Suppressor macrophage (primary cell): ENCODE measurements at regions not wholly inside any gene's neighbourhood (a gene's known extent, or its start where the extent isn't known, plus 50 kb on each side); places are given as distances from the start of the nearest gene placed in this dataset.
"Not testable (repeated sequence)": the region's sequence is repeated elsewhere in the genome, so short reads cannot be mapped to it uniquely, and the experiment has no call there.

Experiments used
- DNase-seq, 4 experiments: peaks; one replicate each; pipeline ENCODE4 v3.0.0-alpha.2; 2020 to 2022

GRCh38 chr1:30244801-30245200 lies 478.6 kb downstream of the MATN1 start:
- DNase-seq: no peak

GRCh38 chr1:30242722-30243457 lies 480.5 kb downstream of the MATN1 start:
- no peak for DNase-seq

GRCh38 chr1:30242168-30242567 lies 481.2 kb downstream of the MATN1 start:
- no peak for DNase-seq

- no peak for DNase-seq
Measured at GRCh38 chr1:30241681-30242080, 481.7 kb downstream of the MATN1 start.

GRCh38 chr1:30234091-30234490 lies 489.3 kb downstream of the MATN1 start:
- DNase-seq: no peak

GRCh38 chr1:30232288-30232899 lies 491.0 kb downstream of the MATN1 start:
- peak in 3 of 4 experiments; percentile 2 to 7 (median 5) for DNase-seq

- no peak for DNase-seq
Measured at GRCh38 chr1:30229960-30230359, 493.4 kb downstream of the MATN1 start.

DNA sequence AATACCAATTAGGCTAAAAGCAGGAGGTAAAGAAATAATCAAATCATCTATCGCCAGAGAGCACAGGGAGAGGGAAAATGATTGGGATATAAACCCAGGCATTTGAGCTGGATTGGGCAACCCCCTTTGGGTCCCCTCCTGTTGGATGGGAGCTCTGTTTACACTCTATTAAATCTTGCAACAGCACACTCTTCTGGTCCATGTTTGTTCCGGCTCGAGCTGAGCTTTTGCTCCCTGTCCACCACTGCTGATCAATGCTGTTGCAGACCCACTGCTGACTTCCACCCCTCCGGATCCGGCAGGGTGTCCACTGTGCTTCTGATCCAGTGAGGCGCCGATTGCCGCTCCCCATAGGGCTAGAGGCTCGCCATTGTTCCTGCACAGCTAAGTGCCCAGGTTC lies 493.8 kb downstream of the MATN1 start:
- DNase-seq: no peak

- no peak for DNase-seq
Measured at GRCh38 chr1:30226648-30227047, 496.7 kb downstream of the MATN1 start.

DNA sequence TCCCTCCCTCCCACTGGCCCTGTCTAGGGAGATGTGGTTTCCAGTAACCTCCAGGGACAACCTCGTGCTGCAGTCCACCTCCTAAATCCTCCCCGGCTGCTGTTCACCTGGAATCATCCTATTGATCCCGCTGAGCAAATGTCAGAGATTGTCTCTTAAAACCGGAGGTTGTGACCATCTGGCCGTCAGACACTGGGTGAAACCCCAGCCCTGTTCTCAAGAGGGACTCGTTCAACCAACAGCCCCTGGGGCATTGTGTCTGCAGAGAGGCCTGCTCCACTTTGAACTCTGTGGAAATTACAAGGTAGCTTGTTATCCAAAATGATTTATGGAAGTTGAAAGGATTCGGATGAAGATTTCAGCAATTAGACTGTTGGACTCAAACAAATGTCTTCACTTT lies 498.0 kb downstream of the MATN1 start:
- no peak for DNase-seq

DNA sequence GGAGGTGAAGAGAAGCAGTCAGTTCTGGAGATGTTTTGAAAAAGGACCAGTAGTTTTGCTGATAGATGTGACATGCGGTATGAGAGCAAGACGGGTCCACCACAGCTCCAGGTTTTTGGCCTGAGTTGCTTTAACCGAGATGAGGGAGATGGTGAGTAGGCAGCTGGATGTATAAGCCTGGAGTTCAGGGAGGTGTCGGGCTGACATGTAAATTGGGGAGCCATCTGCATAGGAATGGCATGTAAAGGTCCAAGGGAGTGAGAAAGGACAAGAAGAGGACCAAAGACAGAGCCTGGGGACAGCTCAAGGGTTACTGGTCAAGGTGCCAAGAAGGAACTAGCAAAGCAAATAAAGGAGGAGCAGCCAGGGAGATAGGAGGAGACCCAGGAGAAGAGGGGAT lies 503.7 kb downstream of the MATN1 start:
- DNase-seq: no peak

- DNase-seq: no peak
Measured at GRCh38 chr1:30218438-30218837, 504.9 kb downstream of the MATN1 start.

DNA sequence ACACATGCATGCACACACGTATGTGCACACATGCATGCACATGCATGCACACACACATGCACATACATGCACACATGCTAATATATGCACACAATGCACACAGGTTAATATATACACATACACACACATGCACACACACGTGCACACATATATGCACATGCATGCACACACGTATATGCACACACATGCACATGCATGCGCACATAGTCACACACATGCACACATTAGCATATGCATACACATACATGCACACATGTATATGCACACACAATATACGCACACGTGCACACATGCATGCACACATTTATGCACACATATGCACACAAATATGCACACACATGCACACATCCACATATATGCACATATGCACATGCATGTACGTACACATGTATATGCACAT lies 506.8 kb downstream of the MATN1 start:
- no peak for DNase-seq

- no peak for DNase-seq
Measured at GRCh38 chr1:30213936-30214335, 509.4 kb downstream of the MATN1 start.

DNA sequence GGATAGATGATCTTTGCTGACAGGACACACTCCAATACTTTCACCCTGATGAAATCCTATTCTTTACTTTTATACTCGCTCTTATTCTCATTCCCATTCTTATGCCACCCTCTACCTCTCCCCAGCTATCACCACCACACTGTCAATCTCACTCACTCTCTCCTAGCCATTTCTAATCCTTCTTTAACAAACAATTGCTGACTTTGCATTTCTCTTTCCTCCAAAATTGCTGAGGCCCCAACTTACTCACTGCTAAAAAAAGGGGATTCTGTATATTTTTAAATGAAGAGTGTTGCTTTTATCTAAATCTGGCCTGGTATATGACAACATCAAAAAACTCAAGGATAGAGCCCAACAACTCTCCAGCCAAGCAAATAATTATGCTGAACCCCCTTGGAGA lies 515.4 kb downstream of the MATN1 start:
- DNase-seq: not testable (repeated sequence)

DNA sequence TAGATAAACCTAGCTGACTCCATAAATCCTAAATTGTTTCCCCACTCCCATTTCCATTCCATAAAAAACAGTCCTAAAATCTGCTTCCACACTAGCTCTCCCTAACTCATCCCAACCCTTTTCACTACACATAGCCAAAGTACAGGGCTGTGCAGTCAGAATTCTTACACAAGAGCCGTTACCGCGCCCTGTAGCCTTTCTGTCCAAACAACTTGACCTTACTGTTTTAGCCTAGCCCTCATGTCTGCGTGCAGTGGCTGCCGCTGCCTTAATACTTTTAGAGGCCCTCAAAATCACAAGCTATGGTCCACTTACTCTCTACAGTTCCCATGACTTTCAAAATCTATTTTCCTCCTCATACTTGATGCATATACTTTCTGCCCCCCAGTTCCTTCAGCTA lies 516.8 kb downstream of the MATN1 start:
- not testable (repeated sequence) for DNase-seq

GRCh38 chr1:30204916-30205315 lies 518.5 kb downstream of the MATN1 start:
- not testable (repeated sequence) for DNase-seq

DNA sequence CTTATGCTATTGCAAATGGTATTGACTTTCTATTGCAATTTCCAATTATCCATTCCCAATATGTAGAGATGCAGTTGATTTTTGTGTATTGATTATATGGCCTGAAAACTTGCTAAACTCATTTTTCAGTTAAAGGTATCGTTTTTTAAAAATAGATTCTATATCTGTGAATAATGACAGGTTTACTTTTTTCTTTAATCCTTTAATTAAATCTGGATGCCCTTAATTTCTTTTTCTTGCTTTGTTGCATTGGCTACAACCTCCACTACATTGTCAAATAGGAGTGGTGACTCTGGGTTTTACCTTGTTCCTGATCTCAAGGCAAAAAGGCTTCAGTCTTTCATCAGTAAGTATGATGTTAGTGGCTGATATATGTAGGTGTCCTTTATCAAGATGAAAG lies 522.4 kb downstream of the MATN1 start:
- no peak for DNase-seq

- no peak for DNase-seq
Measured at GRCh38 chr1:30200161-30200560, 523.2 kb downstream of the MATN1 start.

- no peak for DNase-seq
Measured at GRCh38 chr1:30199563-30199962, 523.8 kb downstream of the MATN1 start.

- no peak for DNase-seq
Measured at GRCh38 chr1:30198795-30199403, 524.5 kb downstream of the MATN1 start.

- no peak for DNase-seq
Measured at GRCh38 chr1:30198451-30198760, 525.0 kb downstream of the MATN1 start.

GRCh38 chr1:30197639-30198450 lies 525.5 kb downstream of the MATN1 start:
- no peak for DNase-seq
